NT2/D1 (cell line): ENCODE measurements at regions not wholly inside any gene's neighbourhood (a gene's known extent, or its start where the extent isn't known, plus 50 kb on each side); places are given as distances from the start of the nearest gene placed in this dataset.
"Not testable (repeated sequence)": the region's sequence is repeated elsewhere in the genome, so short reads cannot be mapped to it uniquely, and the experiment has no call there.

Source experiments
- DNase-seq: peaks from one replicate; pipeline ENCODE4 v3.0.0-alpha.2; 2011; ENCODE audit warnings: low read depth, low spot score
- H3K27me3 ChIP-seq: 2 replicates; pipeline ENCODE4 v1.6.0; 2011; ENCODE audit warnings: mild to moderate bottlenecking; ENCODE audit not compliant: insufficient read length, insufficient read depth
- H3K36me3 ChIP-seq: 2 replicates; pipeline ENCODE4 v1.6.1; 2011; ENCODE audit warnings: mild to moderate bottlenecking, low read length, mixed read lengths; ENCODE audit not compliant: insufficient read depth, insufficient read length
- H3K4me1 ChIP-seq: 2 replicates; pipeline ENCODE4 v1.5.1; 2011; ENCODE audit not compliant: insufficient read depth, insufficient read length
- H3K4me3 ChIP-seq: 2 replicates; pipeline ENCODE4 v1.5.1; 2011; ENCODE audit warnings: low read depth; ENCODE audit not compliant: insufficient read length
- H3K9ac ChIP-seq: 2 replicates; pipeline ENCODE4 v1.6.0; 2011; ENCODE audit warnings: low read depth; ENCODE audit not compliant: insufficient read length
- H3K9me3 ChIP-seq: 2 replicates; pipeline ENCODE4 v1.5.1; 2011; ENCODE audit warnings: mild to moderate bottlenecking, low read length; ENCODE audit not compliant: insufficient read depth
- SUZ12 ChIP-seq: IDR thresholded peaks from 2 replicates; pipeline ENCODE4 v1.6.1; 2011; ENCODE audit not compliant: insufficient read length, insufficient read depth; ENCODE audit errors: extremely low read depth
- YY1 ChIP-seq: IDR thresholded peaks from 2 replicates; pipeline ENCODE4 v1.6.1; 2011; ENCODE audit not compliant: insufficient read length, insufficient read depth
- ZNF274 ChIP-seq: IDR thresholded peaks from 2 replicates; pipeline ENCODE4 v1.6.1; 2011; ENCODE audit warnings: mild to moderate bottlenecking, low read depth, low read length

DNA sequence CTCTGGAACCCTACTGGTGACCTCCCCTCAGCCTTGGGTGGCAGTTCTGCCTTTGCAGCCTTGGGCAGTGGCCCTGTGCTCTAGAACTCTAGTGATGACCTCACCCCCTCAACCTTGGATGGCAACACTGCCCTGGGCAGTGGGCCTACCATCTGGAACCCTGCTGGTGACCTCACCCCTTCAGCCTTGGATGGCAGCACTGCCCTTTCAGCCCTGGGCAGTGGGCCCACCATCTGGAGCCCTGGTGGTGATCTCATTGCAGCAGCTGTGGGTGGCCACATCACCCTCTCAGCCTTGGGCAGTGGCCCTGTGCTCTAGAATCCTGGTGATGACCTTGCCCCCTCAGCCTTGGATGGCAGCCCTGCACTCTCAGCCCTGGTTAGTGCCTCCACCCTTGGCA is 129.3 kb downstream of the RBMX2 start:
- Histone ChIP-seq H3K4me1 (peaks cover 3% of the 10 kb centered on the region), H3K4me3 (no peak overlapping the region), H3K9ac (no peak overlapping the region), H3K9me3 (no peaks in the 10 kb centered on the region), H3K36me3 (no peaks in the 10 kb centered on the region), H3K27me3 (no peaks in the 10 kb centered on the region)
- TF ChIP-seq ZNF274 (no peak), SUZ12 (no peak), YY1 (no peak)
- DNase-seq: no peak

DNA sequence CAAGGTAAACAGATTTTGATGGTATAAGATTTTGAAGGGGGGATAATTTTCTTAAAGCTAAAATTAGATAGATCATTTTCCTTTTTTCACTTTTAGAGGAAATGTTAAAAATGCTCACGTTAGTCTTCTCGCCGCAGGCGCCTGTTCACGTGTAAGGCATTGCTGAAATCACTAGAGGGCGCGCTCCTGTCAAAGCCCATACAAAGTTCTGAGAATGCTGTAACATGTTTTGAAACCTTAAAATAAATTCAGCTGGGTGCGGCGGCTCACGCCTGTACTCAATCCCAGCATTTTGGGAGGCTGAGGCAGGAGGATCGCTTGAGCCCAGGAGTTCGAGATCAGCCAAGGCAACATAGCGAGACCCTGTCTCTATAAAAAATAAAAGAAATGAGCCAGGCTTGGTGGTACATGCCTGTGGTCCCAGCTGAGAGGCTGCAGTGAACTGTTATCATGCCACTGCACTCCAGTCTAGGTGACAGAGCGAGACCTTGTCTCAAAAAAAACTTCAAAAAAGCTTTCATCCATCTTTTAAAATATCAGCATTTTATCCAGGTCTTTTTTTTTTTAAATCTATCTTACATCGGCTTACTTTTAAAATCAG is 138.0 kb downstream of the RBMX2 start:
- no peaks in the 10 kb centered on the region for H3K4me1 ChIP-seq
- no peaks in the 10 kb centered on the region for H3K27me3 ChIP-seq
- no peaks in the 10 kb centered on the region for H3K9me3 ChIP-seq
- TF ChIP-seq YY1 (no peak), SUZ12 (no peak), ZNF274 (no peak)
- DNase-seq: peak; percentile 22
- no peak overlapping the region for H3K4me3 ChIP-seq
- no peak overlapping the region for H3K9ac ChIP-seq
- no peaks in the 10 kb centered on the region for H3K36me3 ChIP-seq

DNA sequence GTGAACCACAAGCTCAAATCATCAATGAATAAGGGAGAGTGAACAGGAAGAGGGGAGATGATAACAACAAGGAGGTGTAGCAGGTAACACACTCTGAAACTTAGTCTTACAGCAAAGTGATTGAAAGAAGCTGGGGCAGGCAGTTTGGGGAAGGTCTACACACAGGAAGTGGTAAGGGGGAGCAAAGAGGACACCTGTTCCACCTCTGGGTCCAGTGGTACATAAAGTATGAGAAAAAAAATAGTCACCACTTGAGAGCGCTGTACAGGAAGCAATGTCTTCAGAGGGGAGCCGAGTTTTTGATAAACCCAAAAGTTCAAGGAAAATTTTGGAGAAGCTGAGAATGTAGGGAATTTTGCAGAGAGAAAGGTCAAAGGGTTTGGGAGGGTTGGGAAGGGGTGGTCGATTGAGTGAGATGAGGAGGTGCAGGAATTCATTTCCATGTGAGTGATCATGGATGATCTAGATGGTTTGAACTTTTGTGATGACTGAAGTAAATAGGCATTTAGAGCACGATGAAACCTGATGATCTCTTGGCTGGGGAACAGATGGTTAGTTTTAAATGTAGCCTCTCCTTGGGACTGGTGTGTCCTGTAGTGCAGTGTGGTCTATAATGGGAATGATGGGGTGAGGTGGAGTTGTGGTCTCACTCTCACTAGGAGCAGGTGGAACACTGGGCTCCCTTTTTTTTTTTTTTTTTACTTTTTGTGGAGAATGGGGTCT is 142.0 kb downstream of the RBMX2 start:
- Histone ChIP-seq H3K36me3 (no peaks in the 10 kb centered on the region), H3K4me1 (no peaks in the 10 kb centered on the region), H3K9me3 (no peaks in the 10 kb centered on the region), H3K27me3 (no peaks in the 10 kb centered on the region), H3K4me3 (no peak overlapping the region), H3K9ac (no peak overlapping the region)
- TF ChIP-seq ZNF274 (no peak), YY1 (no peak), SUZ12 (no peak)
- no peak for DNase-seq

DNA sequence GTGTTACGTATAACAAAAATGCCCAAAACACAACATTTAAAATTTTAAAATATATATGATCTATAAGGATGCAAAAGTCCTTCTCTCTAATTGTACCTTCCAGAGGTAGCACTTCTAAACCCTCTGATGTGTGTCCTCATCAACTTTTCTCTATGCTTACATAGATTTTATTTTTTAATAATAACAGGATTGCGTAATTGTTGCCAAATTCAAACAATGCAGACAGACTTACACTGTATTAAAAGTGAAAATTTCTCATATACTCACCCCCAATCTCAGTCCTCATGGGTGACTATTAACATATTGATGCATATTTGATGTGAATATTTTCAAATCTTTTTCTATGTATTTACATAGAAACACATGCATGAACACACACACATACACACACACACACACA is 144.0 kb downstream of the RBMX2 start:
- Histone ChIP-seq H3K9ac (no peak overlapping the region), H3K36me3 (no peaks in the 10 kb centered on the region), H3K9me3 (no peaks in the 10 kb centered on the region), H3K27me3 (no peaks in the 10 kb centered on the region), H3K4me3 (no peak overlapping the region), H3K4me1 (no peaks in the 10 kb centered on the region)
- no peak for DNase-seq
- no peak for TF ChIP-seq SUZ12
- no peak for TF ChIP-seq YY1
- TF ChIP-seq ZNF274: no peak

DNA sequence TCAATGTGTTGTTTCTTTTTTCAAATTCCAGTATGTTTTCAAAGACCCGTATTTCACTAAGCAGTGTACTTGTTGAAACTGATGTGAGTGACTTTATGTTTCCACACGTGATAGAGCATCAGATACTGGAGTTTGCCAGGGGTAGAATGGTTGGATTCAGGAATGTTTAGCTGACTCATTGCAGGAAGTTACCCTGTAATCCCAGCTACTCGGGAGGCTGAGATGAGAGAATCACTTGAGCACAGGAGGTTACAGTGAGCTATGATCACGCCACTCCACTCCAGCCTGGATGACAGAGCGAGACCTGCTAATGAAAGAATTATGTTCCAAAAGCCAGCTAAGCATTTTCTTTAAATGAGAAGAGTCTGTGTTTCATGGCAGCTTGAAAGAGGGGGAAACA is 147.6 kb downstream of the RBMX2 start:
- H3K36me3 ChIP-seq, H3K9me3 ChIP-seq, DNase-seq, H3K9ac ChIP-seq, H3K4me1 ChIP-seq, H3K4me3 ChIP-seq, H3K27me3 ChIP-seq: not testable (repeated sequence)

DNA sequence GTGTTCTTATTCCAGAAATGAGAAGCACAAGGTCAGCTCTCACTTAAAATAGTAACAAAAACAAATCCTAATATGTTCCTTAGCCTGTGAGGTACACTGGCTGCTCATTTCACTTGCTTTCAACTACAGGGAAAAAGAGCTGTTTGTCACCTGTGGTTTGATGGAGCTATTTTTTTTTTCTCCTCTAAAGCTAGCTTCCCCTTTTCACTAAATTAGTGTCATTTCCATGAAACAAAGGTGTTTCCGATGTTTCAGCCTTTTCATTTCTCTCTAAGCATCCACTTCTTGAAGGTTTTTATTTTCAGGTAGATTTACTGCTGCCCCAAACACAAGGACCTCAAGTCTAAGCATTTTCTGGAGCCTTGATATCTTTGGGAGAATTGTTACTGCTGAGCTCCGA is 148.6 kb downstream of the RBMX2 start:
- TF ChIP-seq YY1 (no peak), SUZ12 (no peak), ZNF274 (no peak)
- DNase-seq: no peak
- H3K9me3 ChIP-seq: no peaks in the 10 kb centered on the region
- H3K4me3 ChIP-seq: no peak overlapping the region
- no peaks in the 10 kb centered on the region for H3K36me3 ChIP-seq
- no peaks in the 10 kb centered on the region for H3K4me1 ChIP-seq
- H3K9ac ChIP-seq: no peak overlapping the region
- H3K27me3 ChIP-seq: no peaks in the 10 kb centered on the region

DNA sequence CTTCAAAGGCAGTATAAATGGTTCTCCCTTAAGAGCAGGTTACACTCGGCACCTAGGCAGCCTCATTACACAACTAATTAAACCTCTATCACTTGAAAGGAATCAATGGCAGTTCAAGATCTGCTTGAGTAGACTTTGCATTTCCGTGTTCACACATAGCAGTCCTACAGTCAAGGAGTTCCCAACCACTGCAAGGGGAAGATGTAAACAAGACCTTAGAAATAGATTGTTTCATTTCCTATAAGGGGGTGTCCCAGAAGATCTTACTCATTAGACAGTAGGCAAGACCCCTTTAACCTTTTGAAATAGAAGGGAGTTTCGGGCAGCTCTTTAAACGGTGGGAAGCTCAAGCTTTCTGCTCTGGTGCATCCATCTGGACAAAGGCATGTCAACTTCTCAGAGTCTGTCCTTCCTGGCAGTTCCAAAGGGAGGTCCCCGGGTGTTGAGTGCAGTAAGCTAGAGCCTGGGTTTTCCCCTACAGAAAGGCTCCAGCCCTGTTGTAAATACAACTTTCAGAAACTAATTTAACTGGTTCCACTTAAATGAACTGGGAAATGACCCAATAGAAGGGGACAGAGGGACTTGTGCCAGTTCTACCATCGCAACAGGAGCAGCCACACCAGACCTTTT is 150.8 kb downstream of the RBMX2 start:
- Histone ChIP-seq H3K4me3 (no peak overlapping the region), H3K27me3 (no peaks in the 10 kb centered on the region), H3K9ac (no peak overlapping the region), H3K9me3 (no peaks in the 10 kb centered on the region), H3K36me3 (no peaks in the 10 kb centered on the region), H3K4me1 (no peaks in the 10 kb centered on the region)
- DNase-seq: no peak
- TF ChIP-seq SUZ12: no peak
- no peak for TF ChIP-seq YY1
